ENCODE measurements at regions not wholly inside any gene's neighbourhood (a gene's known extent, or its start where the extent isn't known, plus 50 kb on each side); places are given as distances from the start of the nearest gene placed in this dataset.

- TF ChIP-seq CBX2 (IDR thresholded peaks at IDR 0.05; ENCODE audit: insufficient read depth, low read length, poor library complexity, severe bottlenecking) = no peak
- no peak for TF ChIP-seq DACH1 (IDR thresholded peaks at IDR 0.05; ENCODE audit: partially characterized antibody)
Observed at GRCh38 chr4:141395919-141396318, 175.2 kb downstream of the ZNF330 start (continued).

GRCh38 chr4:141402712-141403111 lies 182.0 kb downstream of the ZNF330 start:
- no peak overlapping the region for H3K9ac ChIP-seq (ENCODE audit: insufficient read depth in 1 of 2, low read depth in 2 of 2, low read length in 2 of 2)
- 4% methylated on average over 5 of the region's 5 CpGs for WGBS (ENCODE audit: insufficient coverage, low coverage, missing lambda C conversion rate)
- no peaks in the 10 kb centered on the region for H3K9me3 ChIP-seq (replicated peaks; ENCODE audit: control insufficient read depth, insufficient read depth, low read depth, low read length)
- TF ChIP-seq KAT2B (IDR thresholded peaks at IDR 0.05; ENCODE audit: low read depth, low read length) (no peak), TAF15 (IDR thresholded peaks at IDR 0.05; ENCODE audit: low read depth, low read length) (no peak), ZNF75A (CRISPR knock-in tag; IDR thresholded peaks at IDR 0.05) (no peak), PHB2 (IDR thresholded peaks at IDR 0.05; ENCODE audit: low read depth) (no peak), TSHZ1 (CRISPR knock-in tag; IDR thresholded peaks at IDR 0.05) (no peak), XRCC3 (IDR thresholded peaks at IDR 0.05) (no peak), CXXC5 (CRISPR knock-in tag; IDR thresholded peaks at IDR 0.05) (no peak), MYNN (IDR thresholded peaks at IDR 0.05) (no peak), MYNN (CRISPR knock-in tag; IDR thresholded peaks at IDR 0.05) (no peak), PATZ1 (CRISPR knock-in tag; IDR thresholded peaks at IDR 0.05; ENCODE audit: borderline replicate concordance) (no peak), ZNF121 (CRISPR knock-in tag; conservative IDR thresholded peaks at IDR 0.05) (no peak), ZKSCAN3 (CRISPR knock-in tag; IDR thresholded peaks at IDR 0.05) (no peak), CBX2 (IDR thresholded peaks at IDR 0.05; ENCODE audit: insufficient read depth, low read length, poor library complexity, severe bottlenecking) (no peak), SLC30A9 (CRISPR knock-in tag; IDR thresholded peaks at IDR 0.05) (no peak), TRIM28 (IDR thresholded peaks at IDR 0.05) (no peak)
- H2AFZ ChIP-seq (ENCODE audit: low read depth, low read length) = no peak overlapping the region
- no peak overlapping the region for H3K4me3 ChIP-seq
- in situ Hi-C loops (cut with MboI) = no loop called here
- DNase-seq (ENCODE audit: extremely low read depth in 1 of 4, low spot score in 3 of 4) = no peak
- POLR2A ChIA-PET = no interaction called here
- no TSS peak for BruUV-seq (replicated peaks)
- H3K4me1 ChIP-seq (replicated peaks in 1 of 2; ENCODE audit: control insufficient read depth in 2 of 2, insufficient read depth in 2 of 2, low read length in 2 of 2) = no peaks in the 10 kb centered on the region
- H3K9me1 ChIP-seq (ENCODE audit: control insufficient read depth, insufficient read depth, low read length) = no peaks in the 10 kb centered on the region
- H3K27ac ChIP-seq (ENCODE audit: extremely low read depth, low read depth, low read length) = no peak overlapping the region
- H4K20me1 ChIP-seq (replicated peaks; ENCODE audit: control insufficient read depth, insufficient read depth, low read length) = no peaks in the 10 kb centered on the region
- H3K79me2 ChIP-seq (ENCODE audit: control insufficient read depth, insufficient read depth, low read length) = no peaks in the 10 kb centered on the region
- no peaks in the 10 kb centered on the region for H3K27me3 ChIP-seq (ENCODE audit: control insufficient read depth in 2 of 2, insufficient read depth in 2 of 2, low read length in 2 of 2)
- FAIRE-seq = no peak
- H3K36me3 ChIP-seq (ENCODE audit: control insufficient read depth, insufficient read depth, low read length) = no peaks in the 10 kb centered on the region
- intact Hi-C loops (cut with micrococcal nuclease) = no loop called here
- CTCF ChIA-PET (ENCODE audit: low intra/inter-chr PET ratio) = no interaction called here
- no peak for ATAC-seq
- no peak overlapping the region for H3K4me2 ChIP-seq (ENCODE audit: insufficient read depth, low read length)
